ENCODE measurements at regions not wholly inside any gene's neighbourhood (a gene's known extent, or its start where the extent isn't known, plus 50 kb on each side); places are given as distances from the start of the nearest gene placed in this dataset.

GRCh38 chr5:12883395-12883794 is 979.1 kb upstream of the CTNND2 start:
- TF ChIP-seq, protein P1, sequence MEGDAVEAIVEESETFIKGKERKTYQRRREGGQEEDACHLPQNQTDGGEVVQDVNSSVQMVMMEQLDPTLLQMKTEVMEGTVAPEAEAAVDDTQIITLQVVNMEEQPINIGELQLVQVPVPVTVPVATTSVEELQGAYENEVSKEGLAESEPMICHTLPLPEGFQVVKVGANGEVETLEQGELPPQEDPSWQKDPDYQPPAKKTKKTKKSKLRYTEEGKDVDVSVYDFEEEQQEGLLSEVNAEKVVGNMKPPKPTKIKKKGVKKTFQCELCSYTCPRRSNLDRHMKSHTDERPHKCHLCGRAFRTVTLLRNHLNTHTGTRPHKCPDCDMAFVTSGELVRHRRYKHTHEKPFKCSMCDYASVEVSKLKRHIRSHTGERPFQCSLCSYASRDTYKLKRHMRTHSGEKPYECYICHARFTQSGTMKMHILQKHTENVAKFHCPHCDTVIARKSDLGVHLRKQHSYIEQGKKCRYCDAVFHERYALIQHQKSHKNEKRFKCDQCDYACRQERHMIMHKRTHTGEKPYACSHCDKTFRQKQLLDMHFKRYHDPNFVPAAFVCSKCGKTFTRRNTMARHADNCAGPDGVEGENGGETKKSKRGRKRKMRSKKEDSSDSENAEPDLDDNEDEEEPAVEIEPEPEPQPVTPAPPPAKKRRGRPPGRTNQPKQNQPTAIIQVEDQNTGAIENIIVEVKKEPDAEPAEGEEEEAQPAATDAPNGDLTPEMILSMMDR (IDR thresholded peaks at IDR 0.05; ENCODE audit: insufficient read depth, low read length): no peak
- TF ChIP-seq POLR2AphosphoS5 (IDR thresholded peaks at IDR 0.05; ENCODE audit: low read depth) (no peak), REST (IDR thresholded peaks at IDR 0.05; ENCODE audit: insufficient replicate concordance, low read depth) (no peak)
